Inflammatory macrophage (primary cell): ENCODE measurements at regions not wholly inside any gene's neighbourhood (a gene's known extent, or its start where the extent isn't known, plus 50 kb on each side); places are given as distances from the start of the nearest gene placed in this dataset.

Experiments used
- DNase-seq, 2 donors: peaks; one replicate each; pipeline ENCODE4 v3.0.0-alpha.2; 2020 to 2022

GRCh38 chr3:23665741-23666140, 140.0 kb upstream of the UBE2E1 start:
- no peak for DNase-seq

- DNase-seq: no peak
Observed at GRCh38 chr3:23666818-23667217, 138.9 kb upstream of the UBE2E1 start.

GRCh38 chr3:23667536-23668429, 138.0 kb upstream of the UBE2E1 start:
- DNase-seq: no peak

GRCh38 chr3:23668430-23668904, 137.3 kb upstream of the UBE2E1 start:
- DNase-seq: no peak

GRCh38 chr3:23669541-23670255, 136.1 kb upstream of the UBE2E1 start:
- DNase-seq: no peak

GRCh38 chr3:23671851-23672589, 133.7 kb upstream of the UBE2E1 start:
- peak in 1 of 2 donors; percentile 8 for DNase-seq

GRCh38 chr3:23672628-23673027, 133.1 kb upstream of the UBE2E1 start:
- no peak for DNase-seq

GRCh38 chr3:23675010-23675409, 130.7 kb upstream of the UBE2E1 start:
- DNase-seq: no peak

GRCh38 chr3:23676093-23676492, 129.7 kb upstream of the UBE2E1 start:
- no peak for DNase-seq

GRCh38 chr3:23682646-23683045, 123.1 kb upstream of the UBE2E1 start:
- DNase-seq: no peak

GRCh38 chr3:23685541-23686258, 120.1 kb upstream of the UBE2E1 start:
- peak; percentile 46 to 74 for DNase-seq

GRCh38 chr3:23686519-23686918, 119.2 kb upstream of the UBE2E1 start:
- no peak for DNase-seq

- DNase-seq: no peak
Observed at GRCh38 chr3:23691357-23691895, 114.3 kb upstream of the UBE2E1 start.

- DNase-seq: no peak
Observed at GRCh38 chr3:23696842-23697241, 108.9 kb upstream of the UBE2E1 start.

- no peak for DNase-seq
Observed at GRCh38 chr3:23697416-23697815, 108.3 kb upstream of the UBE2E1 start.

GRCh38 chr3:23698652-23699313, 107.0 kb upstream of the UBE2E1 start:
- no peak for DNase-seq

GRCh38 chr3:23700616-23701015, 105.1 kb upstream of the UBE2E1 start:
- no peak for DNase-seq

- no peak for DNase-seq
Observed at GRCh38 chr3:23701716-23702597, 103.8 kb upstream of the UBE2E1 start.

- DNase-seq: no peak
Observed at GRCh38 chr3:23704298-23704697, 101.5 kb upstream of the UBE2E1 start.

- peak; percentile 69 to 82 for DNase-seq
Observed at GRCh38 chr3:23706111-23706510, 99.6 kb upstream of the UBE2E1 start.
